CD4-positive, alpha-beta T cell treated with Interleukin-15 for 1 hour (primary cell): ENCODE measurements at regions not wholly inside any gene's neighbourhood (a gene's known extent, or its start where the extent isn't known, plus 50 kb on each side); places are given as distances from the start of the nearest gene placed in this dataset.

Experiments
- DNase-seq: peaks from one replicate; pipeline ENCODE4 v3.0.0-alpha.2; 2020

- DNase-seq = no peak
Observed at GRCh38 chr3:103690536-103690935, 1255.7 kb downstream of the ZPLD1 start.

GRCh38 chr3:103693831-103694230 is 1259.0 kb downstream of the ZPLD1 start:
- DNase-seq = no peak

GRCh38 chr3:103698646-103699045 is 1263.8 kb downstream of the ZPLD1 start:
- DNase-seq = no peak

- no peak for DNase-seq
Observed at GRCh38 chr3:103699228-103699627, 1264.4 kb downstream of the ZPLD1 start.

- DNase-seq = no peak
Observed at GRCh38 chr3:103705641-103706040, 1270.8 kb downstream of the ZPLD1 start.

GRCh38 chr3:103706671-103707070 is 1271.9 kb downstream of the ZPLD1 start:
- no peak for DNase-seq

GRCh38 chr3:103711670-103712069 is 1276.9 kb downstream of the ZPLD1 start:
- DNase-seq = no peak

GRCh38 chr3:103712320-103713008 is 1277.6 kb downstream of the ZPLD1 start:
- DNase-seq = no peak

- no peak for DNase-seq
Observed at GRCh38 chr3:103729547-103729946, 1294.7 kb downstream of the ZPLD1 start.

GRCh38 chr3:103730744-103731143 is 1295.9 kb downstream of the ZPLD1 start:
- no peak for DNase-seq

- no peak for DNase-seq
Observed at GRCh38 chr3:103752986-103753385, 1318.2 kb downstream of the ZPLD1 start.

GRCh38 chr3:103767635-103768034 is 1332.8 kb downstream of the ZPLD1 start:
- DNase-seq = no peak

- no peak for DNase-seq
Observed at GRCh38 chr3:103785017-103785416, 1350.2 kb downstream of the ZPLD1 start.

GRCh38 chr3:103785537-103785936 is 1350.7 kb downstream of the ZPLD1 start:
- no peak for DNase-seq

GRCh38 chr3:103786296-103786695 is 1351.5 kb downstream of the ZPLD1 start:
- DNase-seq = no peak

- DNase-seq = no peak
Observed at GRCh38 chr3:103787164-103787871, 1352.5 kb downstream of the ZPLD1 start.

GRCh38 chr3:103787879-103788278 is 1353.1 kb downstream of the ZPLD1 start:
- no peak for DNase-seq

- DNase-seq = no peak
Observed at GRCh38 chr3:103791786-103792515, 1357.1 kb downstream of the ZPLD1 start.

GRCh38 chr3:103794656-103795055 is 1359.8 kb downstream of the ZPLD1 start:
- no peak for DNase-seq

- DNase-seq = no peak
Observed at GRCh38 chr3:103796068-103796467, 1361.3 kb downstream of the ZPLD1 start.

- DNase-seq = no peak
Observed at GRCh38 chr3:103803787-103804186, 1369.0 kb downstream of the ZPLD1 start.

GRCh38 chr3:103810167-103810566 is 1375.4 kb downstream of the ZPLD1 start:
- DNase-seq = no peak

GRCh38 chr3:103813955-103814354 is 1379.1 kb downstream of the ZPLD1 start:
- DNase-seq = no peak

GRCh38 chr3:103818398-103818797 is 1383.6 kb downstream of the ZPLD1 start:
- no peak for DNase-seq
